SK-N-SH (cell line): ENCODE measurements at regions not wholly inside any gene's neighbourhood (a gene's known extent, or its start where the extent isn't known, plus 50 kb on each side); places are given as distances from the start of the nearest gene placed in this dataset.

Experiments
- CTCF ChIP-seq: fragments of 200-600 bp; sonication (generic); IDR thresholded peaks from 2 replicates; pipeline ENCODE4 v1.6.1; 2017; ENCODE audit warnings: antibody characterized with exemption, mild to moderate bottlenecking, moderate library complexity
- EP300 ChIP-seq, 2 experiments: IDR thresholded peaks; 2 replicates each; pipeline versions ENCODE4 v1.4.0 to v1.6.1; 2012; ENCODE audit warnings: borderline replicate concordance in 1 of 2, low read depth in 1 of 2, low read length in 1 of 2
- RFX5 ChIP-seq: IDR thresholded peaks from 2 replicates; pipeline ENCODE4 v1.6.1; 2012; ENCODE audit warnings: mild to moderate bottlenecking, improper control_type of control experiment, low read length

DNA sequence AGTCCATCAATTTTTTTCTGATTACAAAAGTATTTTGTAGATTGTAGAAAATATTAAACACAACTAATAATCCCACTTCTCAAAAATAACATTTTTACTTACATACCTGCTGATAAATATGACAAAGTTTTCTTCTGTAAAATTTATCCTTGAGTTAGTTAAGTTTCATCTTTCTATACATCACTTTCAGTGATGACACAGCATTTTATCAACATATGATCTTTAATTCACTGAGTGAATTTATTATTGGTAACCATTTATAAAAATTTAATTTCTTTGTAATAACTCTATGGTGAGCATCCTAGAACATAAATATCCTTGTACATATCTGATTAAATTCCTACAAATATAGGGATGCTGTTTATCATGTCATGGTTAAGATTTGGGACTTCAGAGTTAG, 385.0 kb upstream of the SLC35B3 start:
- TF ChIP-seq RFX5 (no peak), CTCF (no peak), EP300 (IDR thresholded peaks at IDR 0.05; ENCODE audit: borderline replicate concordance in 1 of 2, low read depth in 1 of 2, low read length in 1 of 2) (no peak)
